H9 (cell line): ENCODE measurements at regions not wholly inside any gene's neighbourhood (a gene's known extent, or its start where the extent isn't known, plus 50 kb on each side); places are given as distances from the start of the nearest gene placed in this dataset.

Source experiments
- DNase-seq: peaks from one replicate; pipeline ENCODE4 v3.0.0-alpha.2; 2017
- H2AFZ ChIP-seq: one replicate; pipeline ENCODE4 v1.6.1; 2013; ENCODE audit warnings: mild to moderate bottlenecking, low read length, control low read depth, moderate library complexity
- H2AK5ac ChIP-seq: 2 replicates; pipeline ENCODE4 v1.6.1; 2013; ENCODE audit warnings: low read length, control low read depth, mixed read lengths; ENCODE audit not compliant: insufficient read length
- H2BK120ac ChIP-seq: one replicate; pipeline ENCODE4 v1.6.1; 2013; ENCODE audit warnings: low read depth, mild to moderate bottlenecking, low read length, control low read depth, inconsistent platforms; ENCODE audit not compliant: poor library complexity, severe bottlenecking
- H2BK12ac ChIP-seq: 2 replicates; pipeline ENCODE4 v1.6.1; 2013; ENCODE audit warnings: low read length, control low read depth, mixed read lengths, low read depth; ENCODE audit not compliant: insufficient read length
- H2BK15ac ChIP-seq: 2 replicates; pipeline ENCODE4 v1.6.1; 2013; ENCODE audit warnings: low read depth, low read length, control low read depth
- H2BK20ac ChIP-seq: one replicate; pipeline ENCODE4 v1.6.1; 2013; ENCODE audit warnings: low read depth, mild to moderate bottlenecking, low read length, control low read depth, inconsistent platforms; ENCODE audit not compliant: poor library complexity, severe bottlenecking
- H2BK5ac ChIP-seq: 2 replicates; pipeline ENCODE4 v1.6.1; 2013; ENCODE audit warnings: low read length, control low read depth, mixed read lengths; ENCODE audit not compliant: insufficient read length
- H3K14ac ChIP-seq: 2 replicates; pipeline ENCODE4 v1.6.1; 2013; ENCODE audit warnings: low read length, control low read depth; ENCODE audit not compliant: insufficient read depth
- H3K18ac ChIP-seq: 2 replicates; pipeline ENCODE4 v1.6.1; 2013; ENCODE audit warnings: low read depth, mild to moderate bottlenecking, mixed read lengths, low read length, control low read depth; ENCODE audit not compliant: insufficient read length
- H3K23ac ChIP-seq: 2 replicates; pipeline ENCODE4 v1.6.1; 2013; ENCODE audit warnings: low read length, control low read depth, mixed read lengths, low read depth; ENCODE audit not compliant: insufficient read length
- H3K23me2 ChIP-seq: 2 replicates; pipeline ENCODE4 v1.6.1; 2013; ENCODE audit warnings: low read depth, mild to moderate bottlenecking, mixed read lengths, low read length, control low read depth; ENCODE audit not compliant: insufficient read length, poor library complexity, severe bottlenecking
- H3K27ac ChIP-seq: 2 replicates; pipeline ENCODE4 v1.5.1; 2013; ENCODE audit warnings: low read length, control low read depth, mixed read lengths, low read depth; ENCODE audit not compliant: insufficient read length
- H3K27me3 ChIP-seq: 2 replicates; pipeline ENCODE4 v1.6.1; 2013; ENCODE audit warnings: low read length, control low read depth, inconsistent platforms; ENCODE audit not compliant: insufficient read depth
- H3K4ac ChIP-seq: 2 replicates; pipeline ENCODE4 v1.6.1; 2013; ENCODE audit warnings: low read depth, mild to moderate bottlenecking, control low read depth, inconsistent platforms, low read length, moderate library complexity
- H3K4me1 ChIP-seq: 2 replicates; pipeline ENCODE4 v1.6.1; 2013; ENCODE audit warnings: low read length, control low read depth, inconsistent platforms; ENCODE audit not compliant: insufficient read depth
- H3K4me2 ChIP-seq: 2 replicates; pipeline ENCODE4 v1.6.1; 2013; ENCODE audit warnings: low read length, control low read depth, mixed read lengths; ENCODE audit not compliant: insufficient read length, insufficient read depth
- H3K56ac ChIP-seq: 2 replicates; pipeline ENCODE4 v1.6.1; 2013; ENCODE audit warnings: low read depth, mild to moderate bottlenecking, mixed read lengths, low read length, control low read depth; ENCODE audit not compliant: insufficient read length
- H3K79me1 ChIP-seq: 2 replicates; pipeline ENCODE4 v1.6.1; 2013; ENCODE audit warnings: low read depth, mild to moderate bottlenecking, moderate library complexity, low read length, control low read depth, inconsistent platforms; ENCODE audit not compliant: insufficient read depth, poor library complexity, severe bottlenecking
- H3K79me2 ChIP-seq: 2 replicates; pipeline ENCODE4 v1.6.1; 2013; ENCODE audit warnings: low read length, control low read depth, inconsistent platforms; ENCODE audit not compliant: insufficient read depth
- H3K9ac ChIP-seq: 2 replicates; pipeline ENCODE4 v1.6.1; 2013; ENCODE audit warnings: low read length, control low read depth, mixed read lengths; ENCODE audit not compliant: insufficient read length; ENCODE audit errors: extremely low read depth
- H3K9me3 ChIP-seq: one replicate; pipeline ENCODE4 v1.6.1; 2013; ENCODE audit warnings: low read depth, low read length, inconsistent platforms; ENCODE audit not compliant: control insufficient read depth
- H3T11ph ChIP-seq: one replicate; pipeline ENCODE4 v1.6.1; 2013; ENCODE audit warnings: mild to moderate bottlenecking, low read length, control low read depth, inconsistent platforms
- H4K20me1 ChIP-seq: one replicate; pipeline ENCODE4 v1.6.1; 2013; ENCODE audit not compliant: control insufficient read depth, insufficient read length, insufficient read depth
- H4K5ac ChIP-seq: 2 replicates; pipeline ENCODE4 v1.6.1; 2013; ENCODE audit warnings: low read depth, mild to moderate bottlenecking, mixed read lengths, low read length, control low read depth; ENCODE audit not compliant: insufficient read length
- H4K8ac ChIP-seq: replicated peaks from 2 replicates; pipeline ENCODE4 v1.6.1; 2013; ENCODE audit warnings: low read length, control low read depth, mixed read lengths, low read depth; ENCODE audit not compliant: insufficient read length
- H4K91ac ChIP-seq: 2 replicates; pipeline ENCODE4 v1.6.1; 2013; ENCODE audit warnings: low read depth, mild to moderate bottlenecking, moderate library complexity, mixed read lengths, low read length, control low read depth; ENCODE audit not compliant: insufficient read length
- H3K27ac Mint-ChIP-seq, 3 experiments: 2 replicates in 2 of 3; 3 replicates in 1 of 3; pipeline ENCODE4 v1.8.0; 2020 to 2021; ENCODE audit warnings: mixed read lengths in 3 of 3, mild to moderate bottlenecking in 1 of 3, moderate library complexity in 1 of 3
- H3K27me3 Mint-ChIP-seq: 2 replicates; pipeline ENCODE4 v1.8.0; 2021; ENCODE audit warnings: low read depth, mild to moderate bottlenecking, moderate library complexity, mixed read lengths
- H3K36me3 Mint-ChIP-seq, 3 experiments: 2 replicates in 2 of 3; 3 replicates in 1 of 3; pipeline ENCODE4 v1.8.0; 2020 to 2021; ENCODE audit warnings: low read depth in 3 of 3, mixed read lengths in 3 of 3; ENCODE audit not compliant: insufficient read depth in 1 of 3
- H3K4me1 Mint-ChIP-seq, 2 experiments: 2 replicates each; pipeline ENCODE4 v1.8.0; 2020; ENCODE audit warnings: mixed read lengths in 2 of 2
- H3K4me3 Mint-ChIP-seq, 2 experiments: 2 replicates in 1 of 2; 3 replicates in 1 of 2; pipeline ENCODE4 v1.8.0; 2020 to 2021; ENCODE audit warnings: mild to moderate bottlenecking in 2 of 2, mixed read lengths in 2 of 2, moderate library complexity in 1 of 2
- H3K9me3 Mint-ChIP-seq, 2 experiments: 2 replicates in 1 of 2; 3 replicates in 1 of 2; pipeline ENCODE4 v1.8.0; 2020; ENCODE audit warnings: mild to moderate bottlenecking in 2 of 2, mixed read lengths in 2 of 2, moderate library complexity in 1 of 2
- WGBS: extraction: QIAGEN DNeasy Blood & Tissue Kit; methylation state at CpG from one replicate; pipeline ENCODE4 v1.1.7; 2013; ENCODE audit warnings: missing lambda C conversion rate, low lambda C conversion rate, mixed read lengths; ENCODE audit not compliant: insufficient read length; ENCODE audit errors: extremely low coverage; 5-methylcytosine and 5-hydroxymethylcytosine counted together
- TF ChIP-seq, protein P1 (sequence below): fragments of 200-600 bp; sonication (generic); conservative IDR thresholded peaks from 3 replicates; pipeline ENCODE4 v1.8.0; 2021; ENCODE audit warnings: antibody characterized with exemption, mild to moderate bottlenecking

DNA sequence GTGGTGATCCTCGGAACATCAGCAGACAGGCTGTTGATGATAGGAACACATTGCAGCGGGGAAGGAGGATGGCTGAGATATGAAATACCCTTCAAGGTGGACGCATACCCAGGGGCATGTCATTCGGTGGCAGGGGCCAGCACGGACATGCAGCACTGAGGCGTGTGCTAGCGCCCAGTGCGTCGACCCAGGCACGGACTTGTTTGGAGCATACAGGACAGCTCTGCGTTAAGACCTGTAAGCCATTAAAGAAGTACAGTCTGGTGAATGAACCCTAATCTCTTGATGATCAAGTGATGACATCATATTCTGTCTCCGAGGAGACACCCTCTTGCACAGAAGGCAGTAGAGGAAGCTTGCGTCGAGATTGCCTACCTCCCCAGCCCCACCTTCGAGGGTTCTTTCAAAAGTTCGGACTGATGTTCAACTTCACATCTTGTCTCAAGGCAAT lies 63.6 kb upstream of the KIF26B start:
- H2BK5ac ChIP-seq, result no peak overlapping the region
- no peaks in the 10 kb centered on the region for H3K79me1 ChIP-seq
- H3K27ac Mint-ChIP-seq, result no peak overlapping the region
- H3K4me3 Mint-ChIP-seq, result no peak overlapping the region
- no peak overlapping the region for H2BK120ac ChIP-seq
- no peaks in the 10 kb centered on the region; the same call in 1 of the 2 replicates for H3K4me1 ChIP-seq
- H3K14ac ChIP-seq, result no peak overlapping the region
- H2BK20ac ChIP-seq, result no peak overlapping the region
- no peak overlapping the region for H3K56ac ChIP-seq
- H3K4me2 ChIP-seq, result no peak overlapping the region
- no peak overlapping the region for H3T11ph ChIP-seq
- H3K23me2 ChIP-seq, result no peaks in the 10 kb centered on the region
- no CpG with 5 or more reads among the region's 16 CpGs for WGBS
- no peaks in the 10 kb centered on the region for H3K9me3 ChIP-seq
- H3K23ac ChIP-seq, result no peak overlapping the region
- H4K91ac ChIP-seq, result no peak overlapping the region
- no peaks in the 10 kb centered on the region for H3K79me2 ChIP-seq
- H2BK12ac ChIP-seq, result no peak overlapping the region
- H4K5ac ChIP-seq, result no peak overlapping the region
- no peak overlapping the region for H4K8ac ChIP-seq
- H3K18ac ChIP-seq, result no peak overlapping the region
- no peak overlapping the region for H2AK5ac ChIP-seq
- no peak overlapping the region for H2BK15ac ChIP-seq
- H3K27ac ChIP-seq, result no peak overlapping the region
- H3K27me3 Mint-ChIP-seq, result no peaks in the 10 kb centered on the region
- TF ChIP-seq, protein P1, sequence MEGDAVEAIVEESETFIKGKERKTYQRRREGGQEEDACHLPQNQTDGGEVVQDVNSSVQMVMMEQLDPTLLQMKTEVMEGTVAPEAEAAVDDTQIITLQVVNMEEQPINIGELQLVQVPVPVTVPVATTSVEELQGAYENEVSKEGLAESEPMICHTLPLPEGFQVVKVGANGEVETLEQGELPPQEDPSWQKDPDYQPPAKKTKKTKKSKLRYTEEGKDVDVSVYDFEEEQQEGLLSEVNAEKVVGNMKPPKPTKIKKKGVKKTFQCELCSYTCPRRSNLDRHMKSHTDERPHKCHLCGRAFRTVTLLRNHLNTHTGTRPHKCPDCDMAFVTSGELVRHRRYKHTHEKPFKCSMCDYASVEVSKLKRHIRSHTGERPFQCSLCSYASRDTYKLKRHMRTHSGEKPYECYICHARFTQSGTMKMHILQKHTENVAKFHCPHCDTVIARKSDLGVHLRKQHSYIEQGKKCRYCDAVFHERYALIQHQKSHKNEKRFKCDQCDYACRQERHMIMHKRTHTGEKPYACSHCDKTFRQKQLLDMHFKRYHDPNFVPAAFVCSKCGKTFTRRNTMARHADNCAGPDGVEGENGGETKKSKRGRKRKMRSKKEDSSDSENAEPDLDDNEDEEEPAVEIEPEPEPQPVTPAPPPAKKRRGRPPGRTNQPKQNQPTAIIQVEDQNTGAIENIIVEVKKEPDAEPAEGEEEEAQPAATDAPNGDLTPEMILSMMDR, result no peak
- no peak for DNase-seq
- H3K27me3 ChIP-seq, result no peaks in the 10 kb centered on the region
- no peaks in the 10 kb centered on the region for H3K9me3 Mint-ChIP-seq
- H3K9ac ChIP-seq, result no peak overlapping the region
- H4K20me1 ChIP-seq, result peaks cover 2% of the 10 kb centered on the region
- no peaks in the 10 kb centered on the region for H3K36me3 Mint-ChIP-seq
- H3K4me1 Mint-ChIP-seq, result no peaks in the 10 kb centered on the region
- H2AFZ ChIP-seq, result no peak overlapping the region
- no peak overlapping the region for H3K4ac ChIP-seq
